HEK293 (cell line): ENCODE measurements at regions not wholly inside any gene's neighbourhood (a gene's known extent, or its start where the extent isn't known, plus 50 kb on each side); places are given as distances from the start of the nearest gene placed in this dataset.

Source experiments
- CTCF ChIP-seq: fragments of 450-650 bp; formaldehyde crosslinking; IDR thresholded peaks from 2 replicates; pipeline ENCODE4 v1.5.1; 2016; ENCODE audit warnings: missing biosample characterization, missing genetic modification characterization
- ZNF202 ChIP-seq: fragments of 450-650 bp; formaldehyde crosslinking; IDR thresholded peaks from 2 replicates; pipeline ENCODE4 v1.5.1; 2016; ENCODE audit warnings: missing biosample characterization, missing genetic modification characterization, borderline replicate concordance
- ZNF398 ChIP-seq: fragments of 450-650 bp; formaldehyde crosslinking; IDR thresholded peaks from 2 replicates; pipeline ENCODE4 v1.5.1; 2017; ENCODE audit warnings: missing biosample characterization, missing genetic modification characterization
- ZNF416 ChIP-seq: fragments of 450-650 bp; formaldehyde crosslinking; IDR thresholded peaks from 2 replicates; pipeline ENCODE4 v1.5.1; 2016; ENCODE audit warnings: missing biosample characterization, missing genetic modification characterization
- ZNF426 ChIP-seq: fragments of 450-650 bp; formaldehyde crosslinking; IDR thresholded peaks from 2 replicates; pipeline ENCODE4 v1.5.1; 2017; ENCODE audit warnings: missing biosample characterization, missing genetic modification characterization, mild to moderate bottlenecking, inconsistent platforms, moderate library complexity
- ZNF626 ChIP-seq: fragments of 450-650 bp; sonication (Bioruptor Pico); formaldehyde crosslinking; IDR thresholded peaks from 2 replicates; pipeline ENCODE4 v1.5.1; 2018; ENCODE audit warnings: missing biosample characterization, missing genetic modification characterization, inconsistent platforms

GRCh38 chr13:97727991-97728390 lies 225.5 kb upstream of the IPO5 start:
- TF ChIP-seq ZNF626 (tag by site-specific recombination), result no peak
- TF ChIP-seq ZNF398 (tag by site-specific recombination), result no peak
- no peak for TF ChIP-seq ZNF416 (tag by site-specific recombination)
- TF ChIP-seq ZNF202 (tag by site-specific recombination), result no peak
- TF ChIP-seq ZNF426 (tag by site-specific recombination), result no peak
- TF ChIP-seq CTCF, result no peak
